SH-SY5Y (cell line): ENCODE measurements at regions not wholly inside any gene's neighbourhood (a gene's known extent, or its start where the extent isn't known, plus 50 kb on each side); places are given as distances from the start of the nearest gene placed in this dataset.

Source experiments
- GATA2 ChIP-seq: IDR thresholded peaks from 2 replicates; pipeline ENCODE4 v1.6.1; 2011; ENCODE audit warnings: mild to moderate bottlenecking, low read depth, low read length
- GATA3 ChIP-seq: IDR thresholded peaks from 2 replicates; pipeline ENCODE4 v1.6.1; 2011; ENCODE audit warnings: low read depth, mild to moderate bottlenecking, low read length, moderate library complexity

- TF ChIP-seq GATA2: no peak
- no peak for TF ChIP-seq GATA3
Measured at GRCh38 chr5:164000819-164001218, 495.4 kb downstream of the MAT2B start.
